Activated CD8-positive, alpha-beta T cell treated with anti-CD3 and anti-CD28 coated beads for 36 hours (primary cell): ENCODE measurements at regions not wholly inside any gene's neighbourhood (a gene's known extent, or its start where the extent isn't known, plus 50 kb on each side); places are given as distances from the start of the nearest gene placed in this dataset.
"Not testable (repeated sequence)": the region's sequence is repeated elsewhere in the genome, so short reads cannot be mapped to it uniquely, and the experiment has no call there.

Source experiments
- ATAC-seq: fragments of 200-7000 bp; cut with Tn5 transposase; one replicate; pipeline ENCODE4 v1.10.0; 2021; ENCODE audit warnings: mild to moderate bottlenecking, moderate library complexity
- CTCF ChIA-PET: fragments of 350-600 bp; sonication (Branson Sonifier 250); formaldehyde crosslinking; loops from one replicate; lab custom pipeline; 2021; ENCODE audit warnings: antibody characterized with exemption; lab: Charles Lee
- POLR2A ChIA-PET: fragments of 350-600 bp; sonication (Branson Sonifier 250); formaldehyde crosslinking; loops from one replicate; lab custom pipeline; 2021; ENCODE audit warnings: antibody characterized with exemption; lab: Charles Lee
- DNase-seq: peaks from one replicate; pipeline ENCODE4 v3.0.0-alpha.2; 2020
- H3K27ac Mint-ChIP-seq: one replicate; pipeline ENCODE4 v1.8.0; 2021; ENCODE audit warnings: mild to moderate bottlenecking, mixed read lengths
- H3K27me3 Mint-ChIP-seq: one replicate; pipeline ENCODE4 v1.8.0; 2021; ENCODE audit warnings: mixed read lengths
- H3K36me3 Mint-ChIP-seq: one replicate; pipeline ENCODE4 v1.8.0; 2021; ENCODE audit warnings: low read depth, mixed read lengths
- H3K4me1 Mint-ChIP-seq: one replicate; pipeline ENCODE4 v1.8.0; 2021; ENCODE audit warnings: low read depth, mixed read lengths
- H3K4me3 Mint-ChIP-seq: one replicate; pipeline ENCODE4 v1.8.0; 2021; ENCODE audit warnings: mild to moderate bottlenecking, moderate library complexity, mixed read lengths
- H3K9me3 Mint-ChIP-seq: one replicate; pipeline ENCODE4 v1.8.0; 2021; ENCODE audit warnings: mixed read lengths
- CTCF ChIP-seq: fragments of 200-600 bp; IDR thresholded peaks from one replicate; pipeline ENCODE4 v1.8.0; 2022; ENCODE audit warnings: antibody characterized with exemption, mild to moderate bottlenecking
- intact Hi-C: fragments of 100-400 bp; cut with micrococcal nuclease; formaldehyde crosslinking; loops from one replicate; pipeline ENCODE4 v1.10.0; 2022

GRCh38 chr11:116326146-116326545, 446.6 kb downstream of the BUD13 start:
- Mint-ChIP-seq H3K27ac (no peak overlapping the region), H3K9me3 (peaks cover under 1% of the 10 kb centered on the region), H3K4me1 (no peaks in the 10 kb centered on the region), H3K36me3 (no peaks in the 10 kb centered on the region), H3K4me3 (no peak overlapping the region), H3K27me3 (peaks cover 2% of the 10 kb centered on the region)
- DNase-seq (no peak), ATAC-seq (no peak)
- TF ChIP-seq CTCF: no peak
- CTCF ChIA-PET: no interaction called here
- intact Hi-C loops: no loop called here
- POLR2A ChIA-PET: no interaction called here

- no peak overlapping the region for H3K27ac Mint-ChIP-seq
- H3K36me3 Mint-ChIP-seq: no peaks in the 10 kb centered on the region
- intact Hi-C loops: no loop called here
- H3K4me1 Mint-ChIP-seq: no peaks in the 10 kb centered on the region
- POLR2A ChIA-PET: no interaction called here
- peaks cover 2% of the 10 kb centered on the region for H3K27me3 Mint-ChIP-seq
- DNase-seq (no peak), ATAC-seq (no peak)
- CTCF ChIA-PET: no interaction called here
- TF ChIP-seq CTCF: no peak
- no peak overlapping the region for H3K4me3 Mint-ChIP-seq
- H3K9me3 Mint-ChIP-seq: peaks cover 2% of the 10 kb centered on the region
Observed at GRCh38 chr11:116325247-116325646, 447.5 kb downstream of the BUD13 start.

GRCh38 chr11:116324077-116324476, 448.7 kb downstream of the BUD13 start:
- DNase-seq, H3K4me3 Mint-ChIP-seq, intact Hi-C loops, H3K27me3 Mint-ChIP-seq, H3K4me1 Mint-ChIP-seq, H3K36me3 Mint-ChIP-seq, ATAC-seq, CTCF ChIA-PET, H3K27ac Mint-ChIP-seq, POLR2A ChIA-PET, H3K9me3 Mint-ChIP-seq: not testable (repeated sequence)

- no peak for ATAC-seq
- ChIA-PET CTCF (no interaction called here), POLR2A (no interaction called here)
- no peaks in the 10 kb centered on the region for H3K4me1 Mint-ChIP-seq
- no peak overlapping the region for H3K4me3 Mint-ChIP-seq
- no peak for DNase-seq
- H3K36me3 Mint-ChIP-seq: no peaks in the 10 kb centered on the region
- H3K27me3 Mint-ChIP-seq: peaks cover 6% of the 10 kb centered on the region
- intact Hi-C loops: no loop called here
- no peak overlapping the region for H3K27ac Mint-ChIP-seq
- TF ChIP-seq CTCF: no peak
- peaks cover 2% of the 10 kb centered on the region for H3K9me3 Mint-ChIP-seq
Observed at GRCh38 chr11:116317212-116317611, 455.6 kb downstream of the BUD13 start.

- peaks cover 15% of the 10 kb centered on the region for H3K27me3 Mint-ChIP-seq
- H3K27ac Mint-ChIP-seq: no peak overlapping the region
- ChIA-PET POLR2A (interaction anchor here (1.0 kb wide), 1 partner anchor 20 kb away, joined by 3 read pairs; no protein-coding TSS in a partner anchor), CTCF (no interaction called here)
- no peaks in the 10 kb centered on the region for H3K4me1 Mint-ChIP-seq
- H3K36me3 Mint-ChIP-seq: no peaks in the 10 kb centered on the region
- DNase-seq: no peak
- no peak for TF ChIP-seq CTCF
- no peak overlapping the region for H3K4me3 Mint-ChIP-seq
- ATAC-seq: no peak
- H3K9me3 Mint-ChIP-seq: no peaks in the 10 kb centered on the region
- intact Hi-C loops: no loop called here
Observed at GRCh38 chr11:116314006-116314405, 458.8 kb downstream of the BUD13 start.
